ENCODE measurements at regions not wholly inside any gene's neighbourhood (a gene's known extent, or its start where the extent isn't known, plus 50 kb on each side); places are given as distances from the start of the nearest gene placed in this dataset.

GRCh38 chr12:64931321-64931720 lies 106.9 kb downstream of the TBC1D30 start:
- no peak for DNase-seq

- DNase-seq, result no peak
These were observed 107.5 kb downstream of the TBC1D30 start for GRCh38 chr12:64931981-64932380.

- no peak for DNase-seq
These were observed 109.3 kb downstream of the TBC1D30 start for GRCh38 chr12:64933791-64934190.

GRCh38 chr12:64937452-64937851 lies 113.0 kb downstream of the TBC1D30 start:
- DNase-seq, result no peak

- DNase-seq, result no peak
These were observed 113.7 kb downstream of the TBC1D30 start for GRCh38 chr12:64938179-64938578.

GRCh38 chr12:64943686-64944085 lies 119.2 kb downstream of the TBC1D30 start:
- no peak for DNase-seq

GRCh38 chr12:64944966-64945365 lies 120.5 kb downstream of the TBC1D30 start:
- DNase-seq, result no peak

GRCh38 chr12:64946132-64946829 lies 121.8 kb downstream of the TBC1D30 start:
- peak; percentile 37 for DNase-seq

- DNase-seq, result no peak
These were observed 126.4 kb downstream of the TBC1D30 start for GRCh38 chr12:64950711-64951298.

- no peak for DNase-seq
These were observed 127.5 kb downstream of the TBC1D30 start for GRCh38 chr12:64951944-64952343.

GRCh38 chr12:64955746-64956145 lies 131.3 kb downstream of the TBC1D30 start:
- DNase-seq, result no peak

- DNase-seq, result no peak
These were observed 141.5 kb downstream of the TBC1D30 start for GRCh38 chr12:64965920-64966319.

- no peak for DNase-seq
These were observed 144.8 kb downstream of the TBC1D30 start for GRCh38 chr12:64968989-64969819.

GRCh38 chr12:64976131-64976530 lies 145.0 kb downstream of the WIF1 start:
- DNase-seq, result no peak

- no peak for DNase-seq
These were observed 137.3 kb downstream of the WIF1 start for GRCh38 chr12:64983771-64984278.

- no peak for DNase-seq
These were observed 129.9 kb downstream of the WIF1 start for GRCh38 chr12:64991121-64991611.

- DNase-seq, result no peak
These were observed 129.0 kb downstream of the WIF1 start for GRCh38 chr12:64992116-64992515.

- DNase-seq, result no peak
These were observed 128.5 kb downstream of the WIF1 start for GRCh38 chr12:64992641-64993040.

- DNase-seq, result no peak
These were observed 127.6 kb downstream of the WIF1 start for GRCh38 chr12:64993461-64993860.

- no peak for DNase-seq
These were observed 125.3 kb downstream of the WIF1 start for GRCh38 chr12:64995816-64996215.

GRCh38 chr12:64997858-64998257 lies 123.2 kb downstream of the WIF1 start:
- DNase-seq, result no peak

- DNase-seq, result peak; percentile 20
These were observed 122.5 kb downstream of the WIF1 start for GRCh38 chr12:64998371-64999147.

- no peak for DNase-seq
These were observed 122.0 kb downstream of the WIF1 start for GRCh38 chr12:64999148-64999425.

Measured in hindlimb muscle (tissue), 1 donor.